ENCODE measurements at regions not wholly inside any gene's neighbourhood (a gene's known extent, or its start where the extent isn't known, plus 50 kb on each side); places are given as distances from the start of the nearest gene placed in this dataset.

DNA sequence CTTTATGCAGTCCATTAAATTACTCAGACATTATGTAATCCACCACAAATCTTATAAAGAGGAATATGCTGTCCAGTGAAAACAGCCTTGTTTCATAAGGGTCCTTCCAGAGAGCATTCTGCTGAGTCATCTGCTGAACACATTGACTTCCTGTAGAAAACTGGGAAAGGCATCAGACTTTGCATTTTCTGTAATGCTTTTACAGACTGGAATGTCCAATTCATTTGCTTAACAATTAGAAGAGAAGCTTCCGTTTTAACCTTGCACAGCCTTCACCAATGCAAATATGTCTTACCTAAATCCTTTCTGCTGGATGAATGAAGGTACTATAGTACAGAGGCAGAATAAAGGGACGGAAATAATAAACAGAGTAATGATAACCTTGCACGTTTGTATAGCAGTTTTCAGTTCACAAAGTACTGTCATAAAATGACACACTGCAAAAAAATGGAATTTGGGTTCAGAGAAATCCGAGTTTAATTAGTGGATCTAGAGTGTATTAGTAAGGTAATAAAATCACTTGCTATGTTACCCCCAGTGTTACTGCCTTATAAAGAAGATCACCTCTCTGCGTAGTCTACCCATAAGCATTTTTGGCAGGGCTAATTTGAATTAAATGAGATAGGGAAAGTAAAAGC is 301.5 kb downstream of the PYDC2 start:
- H3K4me3 ChIP-seq (ENCODE audit: low read length in 2 of 2) = no peak overlapping the region
- H3K27me3 ChIP-seq (ENCODE audit: control insufficient read depth in 1 of 2, insufficient read depth in 2 of 2, low read length in 1 of 2) = no peaks in the 10 kb centered on the region
- H3K9me3 ChIP-seq (ENCODE audit: control insufficient read depth, low read length) = no peaks in the 10 kb centered on the region
- H3K4me1 ChIP-seq (ENCODE audit: control insufficient read depth in 1 of 2, insufficient read depth in 2 of 2, low read length in 2 of 2) = no peaks in the 10 kb centered on the region
- DNase-seq (no peak), ATAC-seq (ENCODE audit: low FRiP score) (no peak)
- 41% methylated on average over 5 of the region's 5 CpGs for WGBS, 2 donors
- H3K36me3 ChIP-seq (ENCODE audit: control insufficient read depth in 1 of 2, insufficient read depth in 2 of 2, low read length in 1 of 2) = no peaks in the 10 kb centered on the region
- intact Hi-C loops (cut with DNase I) = no loop called here
- H3K27ac ChIP-seq (ENCODE audit: low read depth in 1 of 2, low read length in 2 of 2) = no peak overlapping the region

- no peaks in the 10 kb centered on the region for H3K36me3 ChIP-seq (ENCODE audit: control insufficient read depth in 1 of 2, insufficient read depth in 2 of 2, low read length in 1 of 2)
- no peaks in the 10 kb centered on the region for H3K4me1 ChIP-seq (ENCODE audit: control insufficient read depth in 1 of 2, insufficient read depth in 2 of 2, low read length in 2 of 2)
- no peak overlapping the region for H3K4me3 ChIP-seq (ENCODE audit: low read length in 2 of 2)
- whole genome bisulfite sequencing, 2 donors = 43 to 55% methylated on average over 2 of the region's 2 CpGs
- peaks cover 1% of the 10 kb centered on the region for H3K9me3 ChIP-seq (ENCODE audit: control insufficient read depth, low read length)
- intact Hi-C loops (cut with DNase I) = no loop called here
- H3K27ac ChIP-seq (ENCODE audit: low read depth in 1 of 2, low read length in 2 of 2) = no peak overlapping the region
- H3K27me3 ChIP-seq (ENCODE audit: control insufficient read depth in 1 of 2, insufficient read depth in 2 of 2, low read length in 1 of 2) = no peaks in the 10 kb centered on the region
- ATAC-seq (ENCODE audit: low FRiP score) (no peak), DNase-seq (no peak)
Measured at GRCh38 chr3:191768421-191768820, 307.5 kb downstream of the PYDC2 start.

GRCh38 chr3:191770541-191770940 is 309.6 kb downstream of the PYDC2 start:
- no peak overlapping the region for H3K4me3 ChIP-seq (ENCODE audit: low read length in 2 of 2)
- intact Hi-C loops (cut with DNase I) = no loop called here
- DNase-seq (no peak), ATAC-seq (ENCODE audit: low FRiP score) (no peak)
- H3K27ac ChIP-seq (ENCODE audit: low read depth in 1 of 2, low read length in 2 of 2) = no peak overlapping the region
- H3K4me1 ChIP-seq (ENCODE audit: control insufficient read depth in 1 of 2, insufficient read depth in 2 of 2, low read length in 2 of 2) = no peaks in the 10 kb centered on the region
- no peaks in the 10 kb centered on the region for H3K27me3 ChIP-seq (ENCODE audit: control insufficient read depth in 1 of 2, insufficient read depth in 2 of 2, low read length in 1 of 2)
- 30 to 33% methylated on average over 1 of the region's 1 CpG for WGBS, 2 donors
- H3K9me3 ChIP-seq (ENCODE audit: control insufficient read depth, low read length) = peaks cover 1% of the 10 kb centered on the region
- H3K36me3 ChIP-seq (ENCODE audit: control insufficient read depth in 1 of 2, insufficient read depth in 2 of 2, low read length in 1 of 2) = no peaks in the 10 kb centered on the region

GRCh38 chr3:191774485-191774884 is 313.5 kb downstream of the PYDC2 start:
- no peak for DNase-seq
- intact Hi-C loops (cut with DNase I) = no loop called here
- H3K36me3 ChIP-seq (ENCODE audit: control insufficient read depth in 1 of 2, insufficient read depth in 2 of 2, low read length in 1 of 2) = no peaks in the 10 kb centered on the region
- H3K9me3 ChIP-seq (ENCODE audit: control insufficient read depth, low read length) = no peaks in the 10 kb centered on the region
- ATAC-seq (ENCODE audit: low FRiP score) = no peak
- H3K4me3 ChIP-seq (ENCODE audit: low read length in 2 of 2) = no peak overlapping the region
- no peaks in the 10 kb centered on the region for H3K4me1 ChIP-seq (ENCODE audit: control insufficient read depth in 1 of 2, insufficient read depth in 2 of 2, low read length in 2 of 2)
- no peak overlapping the region for H3K27ac ChIP-seq (ENCODE audit: low read depth in 1 of 2, low read length in 2 of 2)
- 19 to 26% methylated on average over 4 of the region's 4 CpGs for WGBS, 2 donors
- no peaks in the 10 kb centered on the region for H3K27me3 ChIP-seq (ENCODE audit: control insufficient read depth in 1 of 2, insufficient read depth in 2 of 2, low read length in 1 of 2)

DNA sequence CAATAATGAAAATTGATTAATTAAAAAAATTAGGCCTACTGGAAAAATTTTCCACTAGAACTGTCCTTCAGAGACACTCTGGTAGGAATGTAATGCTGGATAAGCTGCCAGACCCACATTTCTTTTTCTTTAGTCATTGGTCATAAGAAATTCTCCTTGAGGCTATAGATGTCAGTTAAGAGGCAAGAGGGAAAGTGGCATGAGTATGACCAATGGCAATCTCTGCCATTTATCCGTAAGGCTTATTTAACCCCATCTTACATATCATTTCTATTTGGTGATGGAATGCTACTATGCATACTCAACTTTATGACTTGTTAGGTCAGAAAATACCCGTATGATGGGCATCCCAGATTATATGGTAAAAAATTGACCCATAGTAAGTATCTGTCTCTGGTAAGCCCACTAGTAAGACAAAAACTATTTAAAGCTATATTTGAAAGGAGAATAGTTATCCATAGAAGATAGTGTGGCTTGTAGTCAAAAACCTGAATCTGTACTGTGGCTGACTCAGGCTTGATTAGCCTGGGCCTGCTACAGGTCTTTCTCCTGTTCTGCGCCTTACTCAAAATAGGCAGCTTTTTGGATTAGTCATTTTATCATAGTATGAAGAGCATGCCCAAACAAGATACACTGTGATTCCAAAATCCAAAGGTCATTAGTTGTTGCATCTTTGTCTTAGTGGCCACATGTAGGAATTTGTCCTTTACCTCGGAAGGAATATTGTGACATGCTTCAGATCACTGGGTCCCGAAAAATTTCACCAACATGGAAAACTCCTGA is 314.7 kb downstream of the PYDC2 start:
- no peak for ATAC-seq (ENCODE audit: low FRiP score)
- intact Hi-C loops (cut with DNase I) = no loop called here
- Histone ChIP-seq H3K36me3 (ENCODE audit: control insufficient read depth in 1 of 2, insufficient read depth in 2 of 2, low read length in 1 of 2) (no peaks in the 10 kb centered on the region), H3K9me3 (ENCODE audit: control insufficient read depth, low read length) (no peaks in the 10 kb centered on the region), H3K27me3 (ENCODE audit: control insufficient read depth in 1 of 2, insufficient read depth in 2 of 2, low read length in 1 of 2) (no peaks in the 10 kb centered on the region), H3K4me1 (ENCODE audit: control insufficient read depth in 1 of 2, insufficient read depth in 2 of 2, low read length in 2 of 2) (no peaks in the 10 kb centered on the region), H3K27ac (ENCODE audit: low read depth in 1 of 2, low read length in 2 of 2) (no peak overlapping the region), H3K4me3 (ENCODE audit: low read length in 2 of 2) (no peak overlapping the region)
- 89 to 92% methylated on average over 5 of the region's 5 CpGs for WGBS, 2 donors
- DNase-seq = no peak

- no peak overlapping the region for H3K27ac ChIP-seq (ENCODE audit: low read depth in 1 of 2, low read length in 2 of 2)
- WGBS, 2 donors = 30 to 44% methylated on average over 4 of the region's 4 CpGs
- H3K27me3 ChIP-seq (ENCODE audit: control insufficient read depth in 1 of 2, insufficient read depth in 2 of 2, low read length in 1 of 2) = no peaks in the 10 kb centered on the region
- no peaks in the 10 kb centered on the region for H3K9me3 ChIP-seq (ENCODE audit: control insufficient read depth, low read length)
- ATAC-seq (ENCODE audit: low FRiP score) (no peak), DNase-seq (no peak)
- no peaks in the 10 kb centered on the region for H3K36me3 ChIP-seq (ENCODE audit: control insufficient read depth in 1 of 2, insufficient read depth in 2 of 2, low read length in 1 of 2)
- H3K4me1 ChIP-seq (ENCODE audit: control insufficient read depth in 1 of 2, insufficient read depth in 2 of 2, low read length in 2 of 2) = no peaks in the 10 kb centered on the region
- no peak overlapping the region for H3K4me3 ChIP-seq (ENCODE audit: low read length in 2 of 2)
- intact Hi-C loops (cut with DNase I) = no loop called here
Measured at GRCh38 chr3:191781044-191781443, 320.1 kb downstream of the PYDC2 start.

GRCh38 chr3:191783024-191783423 is 322.1 kb downstream of the PYDC2 start:
- H3K27me3 ChIP-seq (ENCODE audit: control insufficient read depth in 1 of 2, insufficient read depth in 2 of 2, low read length in 1 of 2) = no peaks in the 10 kb centered on the region
- H3K4me3 ChIP-seq (ENCODE audit: low read length in 2 of 2) = no peak overlapping the region
- H3K4me1 ChIP-seq (ENCODE audit: control insufficient read depth in 1 of 2, insufficient read depth in 2 of 2, low read length in 2 of 2) = no peaks in the 10 kb centered on the region
- ATAC-seq (ENCODE audit: low FRiP score) = no peak
- no peaks in the 10 kb centered on the region for H3K36me3 ChIP-seq (ENCODE audit: control insufficient read depth in 1 of 2, insufficient read depth in 2 of 2, low read length in 1 of 2)
- H3K9me3 ChIP-seq (ENCODE audit: control insufficient read depth, low read length) = no peaks in the 10 kb centered on the region
- intact Hi-C loops (cut with DNase I) = no loop called here
- no peak overlapping the region for H3K27ac ChIP-seq (ENCODE audit: low read depth in 1 of 2, low read length in 2 of 2)
- no peak for DNase-seq

DNA sequence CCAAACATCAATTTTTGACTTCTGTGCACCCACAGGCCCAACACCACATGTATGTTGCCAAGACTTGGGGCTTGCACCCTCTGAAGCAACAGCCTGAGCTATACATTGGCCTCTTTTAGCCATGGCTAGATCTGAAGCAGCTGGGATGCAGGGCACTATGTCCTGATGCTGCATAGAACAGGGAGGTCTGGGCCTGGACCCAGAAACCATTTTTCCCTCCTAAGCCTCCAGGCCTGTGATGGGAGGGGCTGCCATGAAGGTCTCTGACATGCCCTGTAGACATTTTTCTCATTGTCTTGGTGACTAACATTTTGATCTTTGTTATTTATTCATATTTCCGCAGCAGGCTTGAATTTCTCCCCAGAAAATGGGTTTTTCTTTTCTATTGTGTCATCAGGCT is 330.0 kb downstream of the PYDC2 start:
- no peaks in the 10 kb centered on the region for H3K27me3 ChIP-seq (ENCODE audit: control insufficient read depth in 1 of 2, insufficient read depth in 2 of 2, low read length in 1 of 2)
- no peak for DNase-seq
- no peaks in the 10 kb centered on the region for H3K36me3 ChIP-seq (ENCODE audit: control insufficient read depth in 1 of 2, insufficient read depth in 2 of 2, low read length in 1 of 2)
- no peaks in the 10 kb centered on the region for H3K4me1 ChIP-seq (ENCODE audit: control insufficient read depth in 1 of 2, insufficient read depth in 2 of 2, low read length in 2 of 2)
- no peaks in the 10 kb centered on the region for H3K9me3 ChIP-seq (ENCODE audit: control insufficient read depth, low read length)
- no peak overlapping the region for H3K4me3 ChIP-seq (ENCODE audit: low read length in 2 of 2)
- intact Hi-C loops (cut with DNase I) = loop anchor here in 1 of 2 donors (1.0 kb wide), 1 partner anchor 44 kb away; no protein-coding TSS in a partner anchor
- WGBS, 2 donors = 79 to 83% methylated on average over 1 of the region's 1 CpG
- ATAC-seq (ENCODE audit: low FRiP score) = no peak
- no peak overlapping the region for H3K27ac ChIP-seq (ENCODE audit: low read depth in 1 of 2, low read length in 2 of 2)

- Histone ChIP-seq H3K27me3 (ENCODE audit: control insufficient read depth in 1 of 2, insufficient read depth in 2 of 2, low read length in 1 of 2) (no peaks in the 10 kb centered on the region), H3K9me3 (ENCODE audit: control insufficient read depth, low read length) (no peaks in the 10 kb centered on the region), H3K4me1 (ENCODE audit: control insufficient read depth in 1 of 2, insufficient read depth in 2 of 2, low read length in 2 of 2) (no peaks in the 10 kb centered on the region), H3K4me3 (ENCODE audit: low read length in 2 of 2) (no peak overlapping the region), H3K27ac (ENCODE audit: low read depth in 1 of 2, low read length in 2 of 2) (no peak overlapping the region), H3K36me3 (ENCODE audit: control insufficient read depth in 1 of 2, insufficient read depth in 2 of 2, low read length in 1 of 2) (no peaks in the 10 kb centered on the region)
- DNase-seq (no peak), ATAC-seq (ENCODE audit: low FRiP score) (no peak)
- 74 to 78% methylated on average over 2 of the region's 2 CpGs for WGBS, 2 donors
- intact Hi-C loops (cut with DNase I) = no loop called here
Measured at GRCh38 chr3:191792580-191792979, 331.6 kb downstream of the PYDC2 start.

Data from aorta (tissue), 5 donors.